ENCODE measurements at regions not wholly inside any gene's neighbourhood (a gene's known extent, or its start where the extent isn't known, plus 50 kb on each side); places are given as distances from the start of the nearest gene placed in this dataset.

DNA sequence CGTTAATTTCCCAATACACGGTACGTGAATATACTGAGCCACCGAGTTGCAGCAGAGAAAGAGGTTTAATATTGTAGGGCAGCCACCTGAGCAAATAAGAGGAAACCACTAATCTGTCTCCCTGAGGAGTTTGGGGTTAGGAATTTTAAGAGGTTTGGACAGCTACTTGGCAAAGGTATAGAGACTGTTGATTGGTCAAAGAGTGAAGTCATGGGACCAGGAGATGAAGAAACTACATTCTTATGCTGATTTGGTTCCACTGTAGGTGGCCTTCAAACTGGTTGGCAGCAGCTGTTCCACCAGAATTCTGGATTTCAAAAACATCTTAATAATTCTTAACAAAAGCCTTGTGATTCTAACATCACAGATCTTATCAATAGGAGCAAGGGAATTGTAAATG lies 485.4 kb upstream of the PRMT6 start:
- Mint-ChIP-seq H3K36me3 (ENCODE audit: low read depth) (no peaks in the 10 kb centered on the region), H3K4me3 (no peak overlapping the region), H3K27me3 (no peaks in the 10 kb centered on the region), H3K4me1 (no peaks in the 10 kb centered on the region), H3K27ac (no peak overlapping the region), H3K9me3 (no peaks in the 10 kb centered on the region)
- intact Hi-C loops (cut with micrococcal nuclease), result no loop called here
- DNase-seq, result no peak

DNA sequence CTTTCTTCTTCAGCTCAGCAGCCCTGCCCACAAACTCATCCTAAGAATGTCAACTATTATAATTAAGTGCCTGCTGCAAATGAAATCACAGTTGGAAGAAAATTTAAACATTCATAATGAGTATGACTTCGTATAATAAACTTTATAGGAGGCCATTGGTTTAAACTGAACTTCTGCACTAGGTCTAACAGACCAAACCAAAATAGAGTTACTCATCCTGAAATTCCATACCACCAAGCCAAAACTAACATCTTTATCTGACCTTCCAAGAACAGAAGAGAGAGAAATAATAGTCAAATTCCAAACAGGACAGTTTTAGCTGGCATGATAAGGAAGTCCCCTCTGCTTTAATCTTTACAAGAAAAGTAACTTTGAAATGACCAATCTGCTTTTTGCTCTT lies 472.4 kb upstream of the PRMT6 start:
- H3K27me3 Mint-ChIP-seq, result no peaks in the 10 kb centered on the region
- H3K9me3 Mint-ChIP-seq, result peaks cover 7% of the 10 kb centered on the region
- no peaks in the 10 kb centered on the region for H3K4me1 Mint-ChIP-seq
- H3K36me3 Mint-ChIP-seq (ENCODE audit: low read depth), result no peaks in the 10 kb centered on the region
- no peak for DNase-seq
- intact Hi-C loops (cut with micrococcal nuclease), result no loop called here
- H3K4me3 Mint-ChIP-seq, result no peak overlapping the region
- H3K27ac Mint-ChIP-seq, result no peak overlapping the region

DNA sequence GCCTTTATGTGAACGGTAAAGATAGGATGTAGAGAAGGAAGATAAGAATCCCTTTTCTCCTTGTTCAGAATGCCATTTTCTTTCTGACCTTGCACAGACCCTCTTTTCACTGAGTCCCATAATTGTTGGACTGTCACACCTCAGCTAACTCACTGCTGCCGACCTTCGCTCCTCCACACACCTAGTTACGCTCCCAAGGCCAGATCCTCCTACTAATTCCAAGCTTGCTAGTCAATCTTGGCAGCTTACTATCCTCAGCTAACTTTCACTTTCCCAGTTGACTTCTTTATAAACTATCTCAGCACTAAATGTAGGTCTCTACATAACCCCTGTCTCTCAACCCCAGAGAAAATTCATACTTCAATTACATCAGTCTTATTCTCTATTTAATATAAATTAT lies 471.8 kb upstream of the PRMT6 start:
- no peaks in the 10 kb centered on the region for H3K4me1 Mint-ChIP-seq
- H3K9me3 Mint-ChIP-seq, result peaks cover 7% of the 10 kb centered on the region
- no peak overlapping the region for H3K4me3 Mint-ChIP-seq
- no peaks in the 10 kb centered on the region for H3K27me3 Mint-ChIP-seq
- H3K27ac Mint-ChIP-seq, result peak overlapping the region; percentile 7
- DNase-seq, result no peak
- no peaks in the 10 kb centered on the region for H3K36me3 Mint-ChIP-seq (ENCODE audit: low read depth)
- intact Hi-C loops (cut with micrococcal nuclease), result no loop called here

DNA sequence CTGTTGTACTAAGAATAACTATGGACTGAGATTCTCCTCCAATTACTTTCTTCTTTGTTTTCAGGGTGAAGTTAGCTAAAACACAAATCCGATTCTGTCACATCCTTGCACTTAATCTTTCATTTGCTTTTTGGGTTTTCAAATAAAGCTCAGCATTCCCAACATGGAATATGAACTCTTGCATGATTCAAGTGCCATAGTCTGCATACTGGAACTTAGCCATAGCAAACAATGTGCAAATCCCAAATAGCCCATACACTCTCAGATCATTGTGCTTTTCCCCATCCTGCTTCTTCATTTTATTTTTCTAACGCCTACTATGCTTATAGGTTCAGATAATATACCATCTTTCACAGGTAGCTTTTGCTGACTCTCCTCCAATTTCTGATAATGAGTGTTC lies 455.8 kb upstream of the PRMT6 start:
- Mint-ChIP-seq H3K36me3 (ENCODE audit: low read depth) (no peaks in the 10 kb centered on the region), H3K27ac (no peak overlapping the region), H3K9me3 (no peaks in the 10 kb centered on the region), H3K4me3 (no peak overlapping the region), H3K4me1 (no peaks in the 10 kb centered on the region), H3K27me3 (no peaks in the 10 kb centered on the region)
- intact Hi-C loops (cut with micrococcal nuclease), result no loop called here
- DNase-seq, result no peak

DNA sequence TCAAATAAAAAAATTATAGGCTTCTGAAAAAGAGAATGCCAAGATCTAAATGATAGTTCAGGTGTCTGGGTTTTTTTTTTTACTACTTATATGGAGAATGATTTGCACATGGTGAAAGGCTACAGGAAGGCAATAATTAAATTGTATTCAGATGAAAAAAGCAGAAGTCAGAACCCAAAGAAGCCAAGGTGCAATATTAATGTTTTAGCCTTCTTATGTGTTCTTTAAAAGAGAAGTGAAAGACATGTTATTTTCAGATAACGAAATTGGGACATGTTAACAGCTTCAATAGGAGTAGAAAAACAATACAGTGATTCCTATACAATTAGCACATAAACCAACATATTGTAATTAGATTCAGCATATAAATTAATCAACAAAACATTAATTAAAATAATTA lies 452.9 kb upstream of the PRMT6 start:
- no peak overlapping the region for H3K27ac Mint-ChIP-seq

DNA sequence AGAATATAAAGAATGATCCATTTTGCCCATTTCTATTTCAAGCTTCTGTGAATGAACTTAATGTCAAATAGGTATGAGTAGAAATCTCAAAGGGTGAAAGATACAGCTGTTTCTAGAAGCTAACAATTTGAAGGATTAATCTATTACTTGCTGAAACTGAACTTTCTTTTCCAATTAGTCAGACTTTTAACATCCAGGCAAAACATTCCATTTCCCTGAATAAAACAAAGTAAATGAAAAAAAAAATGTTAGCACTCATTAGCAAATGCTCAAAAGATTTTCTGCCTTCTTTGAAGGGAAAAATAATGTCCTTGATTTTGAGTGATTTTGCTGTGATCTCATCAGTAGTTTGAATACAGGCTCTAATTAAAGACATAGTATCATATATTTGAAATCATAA lies 447.6 kb upstream of the PRMT6 start:
- no peaks in the 10 kb centered on the region for H3K36me3 Mint-ChIP-seq (ENCODE audit: low read depth)
- intact Hi-C loops (cut with micrococcal nuclease), result no loop called here
- H3K4me1 Mint-ChIP-seq, result no peaks in the 10 kb centered on the region
- DNase-seq, result no peak
- H3K27ac Mint-ChIP-seq, result no peak overlapping the region
- no peaks in the 10 kb centered on the region for H3K9me3 Mint-ChIP-seq
- H3K27me3 Mint-ChIP-seq, result no peaks in the 10 kb centered on the region
- H3K4me3 Mint-ChIP-seq, result no peak overlapping the region

More for the DNA sequence above, 452.9 kb upstream of the PRMT6 start:
- H3K9me3 Mint-ChIP-seq, result no peaks in the 10 kb centered on the region
- H3K4me3 Mint-ChIP-seq, result no peak overlapping the region
- intact Hi-C loops (cut with micrococcal nuclease), result no loop called here
- H3K4me1 Mint-ChIP-seq, result no peaks in the 10 kb centered on the region
- H3K36me3 Mint-ChIP-seq (ENCODE audit: low read depth), result no peaks in the 10 kb centered on the region
- H3K27me3 Mint-ChIP-seq, result no peaks in the 10 kb centered on the region
- no peak for DNase-seq

DNA sequence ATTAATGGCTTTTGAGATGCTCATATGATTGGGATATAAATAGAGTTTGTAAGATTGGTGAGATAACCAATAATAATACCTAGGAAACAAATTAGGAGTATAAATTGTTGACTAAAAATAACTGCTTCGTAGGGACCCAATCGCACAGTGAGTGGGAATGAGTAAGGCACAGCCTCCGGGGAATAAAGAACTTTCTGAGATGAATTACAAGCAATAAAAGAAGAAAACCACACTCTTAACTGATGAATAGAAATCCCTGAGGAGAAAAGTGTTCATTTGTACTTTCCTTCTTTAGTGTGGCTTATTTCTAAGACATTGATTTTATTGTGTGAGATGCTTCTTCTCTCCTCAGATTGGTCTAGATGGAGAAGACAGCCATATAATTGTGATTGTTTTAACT lies 443.4 kb upstream of the PRMT6 start:
- Mint-ChIP-seq H3K27ac (no peak overlapping the region), H3K9me3 (no peaks in the 10 kb centered on the region), H3K36me3 (ENCODE audit: low read depth) (no peaks in the 10 kb centered on the region), H3K4me1 (no peaks in the 10 kb centered on the region), H3K4me3 (no peak overlapping the region), H3K27me3 (no peaks in the 10 kb centered on the region)
- DNase-seq, result no peak
- intact Hi-C loops (cut with micrococcal nuclease), result no loop called here

DNA sequence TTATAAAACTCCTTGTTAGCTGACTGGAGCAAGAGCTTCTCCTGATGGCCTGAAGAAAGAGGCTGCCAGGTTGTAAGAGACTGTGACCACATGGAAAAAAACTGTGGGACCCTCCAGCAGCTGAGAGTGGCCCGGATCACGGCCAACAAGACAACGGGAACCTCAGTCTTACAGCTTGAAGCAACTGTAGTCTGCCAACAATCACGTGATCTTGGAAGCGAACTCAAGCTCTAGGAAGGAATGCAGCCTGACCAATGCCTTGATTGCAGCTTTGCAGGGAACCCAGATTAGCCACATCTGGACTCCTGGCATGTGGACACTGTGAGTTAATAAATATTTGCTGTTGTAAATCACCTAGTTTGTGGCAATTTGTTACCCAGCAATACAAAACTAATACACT lies 442.6 kb upstream of the PRMT6 start:
- DNase-seq, result no peak
- intact Hi-C loops (cut with micrococcal nuclease), result no loop called here
- no peaks in the 10 kb centered on the region for H3K36me3 Mint-ChIP-seq (ENCODE audit: low read depth)
- no peaks in the 10 kb centered on the region for H3K9me3 Mint-ChIP-seq
- H3K4me1 Mint-ChIP-seq, result no peaks in the 10 kb centered on the region
- H3K27me3 Mint-ChIP-seq, result no peaks in the 10 kb centered on the region
- H3K4me3 Mint-ChIP-seq, result no peak overlapping the region
- H3K27ac Mint-ChIP-seq, result no peak overlapping the region

DNA sequence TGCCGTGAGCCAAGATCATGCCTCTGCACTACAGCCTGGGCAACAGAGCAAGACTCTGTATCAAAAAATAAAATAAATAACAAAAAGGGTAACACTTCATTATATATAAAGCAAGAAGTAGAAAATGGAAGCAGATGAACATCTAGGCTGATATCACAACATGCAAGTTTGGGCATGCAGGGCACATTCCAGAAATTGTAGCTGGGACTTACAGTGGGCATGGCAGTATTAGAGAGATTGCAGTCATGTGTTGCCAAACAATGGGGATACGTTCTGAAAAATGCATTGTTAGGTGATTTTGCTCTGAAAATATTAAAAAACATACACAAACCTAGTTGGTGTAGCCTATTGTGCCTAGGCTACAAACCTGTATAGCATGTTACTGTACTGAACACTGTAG lies 441.0 kb upstream of the PRMT6 start:
- H3K27me3 Mint-ChIP-seq, result no peaks in the 10 kb centered on the region
- H3K27ac Mint-ChIP-seq, result no peak overlapping the region
- H3K36me3 Mint-ChIP-seq (ENCODE audit: low read depth), result no peaks in the 10 kb centered on the region
- H3K9me3 Mint-ChIP-seq, result no peaks in the 10 kb centered on the region
- no peaks in the 10 kb centered on the region for H3K4me1 Mint-ChIP-seq
- no peak overlapping the region for H3K4me3 Mint-ChIP-seq
- intact Hi-C loops (cut with micrococcal nuclease), result no loop called here
- DNase-seq, result no peak

DNA sequence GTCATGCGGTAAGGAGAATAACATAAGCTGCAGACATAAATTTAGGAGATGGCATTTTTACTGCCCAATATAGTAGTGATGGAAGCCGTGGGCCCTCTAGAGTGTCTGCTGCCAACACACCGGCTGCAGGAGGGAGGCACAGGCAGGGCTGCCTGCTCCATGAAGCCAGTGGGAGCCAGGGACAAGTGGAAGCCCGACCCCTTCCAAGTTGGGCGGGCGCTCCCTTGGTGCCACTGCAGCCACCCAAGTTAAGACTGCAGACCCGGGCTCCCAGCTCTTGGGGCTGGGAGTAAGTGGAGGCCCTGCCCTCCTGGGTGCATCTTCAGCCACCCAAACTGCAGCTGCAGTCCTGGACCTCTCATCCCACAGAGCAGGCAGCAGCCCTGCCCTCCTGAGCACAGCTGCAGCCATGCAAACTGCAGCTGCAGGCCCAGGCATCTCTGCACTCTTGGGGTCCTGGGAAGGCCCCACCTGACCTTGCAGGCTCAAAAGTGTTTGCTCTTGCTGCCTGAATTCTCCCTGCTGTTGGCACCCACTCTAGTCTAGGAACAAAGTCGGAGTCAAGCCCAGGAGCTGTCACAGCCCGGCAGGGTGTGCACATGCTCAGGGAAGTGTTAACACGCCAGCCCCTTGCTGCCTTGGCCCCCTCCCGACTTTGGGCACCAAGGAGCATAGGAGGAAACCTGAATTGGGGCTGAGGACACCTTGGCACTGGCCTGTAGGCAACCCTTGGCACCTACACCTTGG lies 437.2 kb upstream of the PRMT6 start:
- intact Hi-C loops (cut with micrococcal nuclease), result no loop called here
- H3K27ac Mint-ChIP-seq, result no peak overlapping the region
- no peaks in the 10 kb centered on the region for H3K4me1 Mint-ChIP-seq
- no peaks in the 10 kb centered on the region for H3K9me3 Mint-ChIP-seq
- no peaks in the 10 kb centered on the region for H3K36me3 Mint-ChIP-seq (ENCODE audit: low read depth)
- DNase-seq, result no peak
- H3K4me3 Mint-ChIP-seq, result no peak overlapping the region
- H3K27me3 Mint-ChIP-seq, result no peaks in the 10 kb centered on the region

DNA sequence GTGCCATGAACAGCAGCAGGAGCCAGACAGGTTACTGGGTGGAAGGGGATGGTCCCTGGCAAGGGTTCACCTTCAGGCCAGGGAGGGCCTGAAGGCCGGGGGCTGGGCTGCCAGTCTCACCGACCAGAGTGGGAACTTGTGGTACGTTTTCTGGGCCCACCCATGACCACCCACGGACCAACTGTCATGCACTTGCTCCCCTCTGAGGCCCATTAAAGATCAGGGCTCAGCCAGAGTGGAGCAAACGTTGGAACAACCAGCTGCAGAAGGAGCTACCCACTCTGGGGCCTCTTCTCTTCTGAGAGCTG lies 436.7 kb upstream of the PRMT6 start:
- H3K4me3 Mint-ChIP-seq, result no peak overlapping the region
- H3K27me3 Mint-ChIP-seq, result no peaks in the 10 kb centered on the region
- H3K27ac Mint-ChIP-seq, result no peak overlapping the region
- no peaks in the 10 kb centered on the region for H3K9me3 Mint-ChIP-seq
- no peak for DNase-seq
- no peaks in the 10 kb centered on the region for H3K36me3 Mint-ChIP-seq (ENCODE audit: low read depth)
- no peaks in the 10 kb centered on the region for H3K4me1 Mint-ChIP-seq
- intact Hi-C loops (cut with micrococcal nuclease), result no loop called here

DNA sequence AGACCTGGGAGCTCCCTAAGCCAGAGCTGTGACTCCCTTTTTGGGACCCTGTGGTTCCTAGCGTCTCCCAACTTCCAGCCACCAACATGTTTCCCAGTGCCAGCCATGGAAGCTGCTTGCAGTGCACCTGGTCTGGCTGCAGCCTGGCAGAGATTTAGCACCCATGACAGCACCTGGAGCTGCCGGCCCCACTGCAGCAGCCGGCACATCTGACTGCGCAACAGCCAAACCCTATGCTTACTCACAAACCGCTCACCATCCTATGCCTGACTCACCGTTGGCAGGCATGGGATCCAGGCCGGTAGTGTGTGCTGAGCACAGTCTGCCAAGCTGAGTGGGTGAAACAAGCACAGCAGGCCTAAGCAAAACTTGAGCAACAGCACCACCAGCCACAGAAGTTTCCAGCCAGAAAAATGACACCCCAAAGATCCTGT lies 435.9 kb upstream of the PRMT6 start:
- intact Hi-C loops (cut with micrococcal nuclease), result no loop called here
- no peak overlapping the region for H3K27ac Mint-ChIP-seq
- H3K36me3 Mint-ChIP-seq (ENCODE audit: low read depth), result no peaks in the 10 kb centered on the region
- H3K9me3 Mint-ChIP-seq, result no peaks in the 10 kb centered on the region
- no peaks in the 10 kb centered on the region for H3K4me1 Mint-ChIP-seq
- H3K4me3 Mint-ChIP-seq, result no peak overlapping the region
- DNase-seq, result no peak
- H3K27me3 Mint-ChIP-seq, result no peaks in the 10 kb centered on the region

DNA sequence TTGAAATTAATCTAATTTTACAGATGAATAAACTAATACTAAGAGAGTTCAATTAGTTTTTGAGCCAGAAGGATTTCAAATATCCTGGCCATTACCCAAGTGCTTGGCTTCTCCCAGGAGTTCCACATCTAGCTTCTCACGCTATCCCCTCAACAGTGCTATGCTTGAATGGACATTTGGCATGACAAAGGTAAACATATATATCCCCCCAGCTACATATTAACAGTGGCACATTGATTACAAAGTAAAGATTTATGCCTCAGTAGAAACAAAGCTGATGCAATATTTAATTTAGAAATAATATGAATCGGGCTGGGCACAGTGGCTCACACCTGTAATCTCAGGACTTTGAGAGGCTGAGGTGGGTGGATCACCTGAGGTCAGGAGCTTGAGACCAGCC lies 434.6 kb upstream of the PRMT6 start:
- Mint-ChIP-seq H3K27ac (no peak overlapping the region), H3K27me3 (no peaks in the 10 kb centered on the region), H3K36me3 (ENCODE audit: low read depth) (no peaks in the 10 kb centered on the region), H3K9me3 (peaks cover 5% of the 10 kb centered on the region), H3K4me3 (no peak overlapping the region), H3K4me1 (no peaks in the 10 kb centered on the region)
- DNase-seq, result no peak
- intact Hi-C loops (cut with micrococcal nuclease), result no loop called here

DNA sequence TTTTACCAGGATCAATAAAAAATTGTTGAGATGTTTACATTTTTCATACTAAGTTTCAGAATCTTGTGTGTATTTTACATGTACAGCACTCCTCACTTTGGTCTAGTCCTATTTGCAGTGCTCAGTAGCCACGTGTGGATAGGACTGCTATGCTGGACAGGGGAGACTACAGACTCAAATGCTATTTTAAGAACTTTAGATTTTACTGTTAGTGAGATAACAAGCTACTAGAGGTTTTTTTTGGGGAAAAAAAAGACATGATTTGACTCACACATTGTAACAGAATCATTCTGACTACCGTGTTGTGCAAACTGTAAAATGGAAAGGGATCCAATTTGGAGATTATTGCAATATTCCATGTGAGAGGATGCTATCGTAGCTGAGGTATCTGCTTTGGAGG lies 418.9 kb upstream of the PRMT6 start:
- Mint-ChIP-seq H3K9me3 (no peaks in the 10 kb centered on the region), H3K27me3 (no peaks in the 10 kb centered on the region), H3K36me3 (ENCODE audit: low read depth) (no peaks in the 10 kb centered on the region), H3K4me3 (no peak overlapping the region), H3K4me1 (no peaks in the 10 kb centered on the region), H3K27ac (no peak overlapping the region)
- DNase-seq, result no peak
- intact Hi-C loops (cut with micrococcal nuclease), result no loop called here

DNA sequence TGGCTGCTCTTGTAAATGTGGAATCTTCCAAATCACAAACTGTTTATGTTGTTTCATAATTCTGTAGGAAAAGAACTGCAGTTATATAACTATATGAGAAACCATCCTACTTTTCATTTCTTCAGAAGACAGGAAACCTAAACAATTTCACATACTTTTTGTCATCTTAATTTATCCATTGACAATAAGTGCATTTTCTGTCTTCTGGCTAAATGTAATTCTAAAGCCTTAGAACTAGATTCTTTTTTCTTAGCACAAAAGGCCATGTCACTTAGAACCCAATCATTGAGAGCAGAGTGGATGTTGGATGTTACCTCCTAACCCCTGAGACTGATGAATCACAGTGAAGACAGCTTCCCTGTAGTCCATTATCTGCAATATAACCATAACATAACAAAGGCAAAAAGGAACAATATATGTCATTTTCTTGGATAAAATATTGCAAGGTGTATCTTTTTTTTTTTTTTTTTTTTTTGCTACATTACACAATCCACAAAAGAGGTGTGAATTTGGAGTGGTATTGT lies 410.2 kb upstream of the PRMT6 start:
- H3K27me3 Mint-ChIP-seq, result no peaks in the 10 kb centered on the region
- H3K36me3 Mint-ChIP-seq (ENCODE audit: low read depth), result no peaks in the 10 kb centered on the region
- intact Hi-C loops (cut with micrococcal nuclease), result no loop called here
- no peak overlapping the region for H3K27ac Mint-ChIP-seq
- no peak overlapping the region for H3K4me3 Mint-ChIP-seq
- H3K4me1 Mint-ChIP-seq, result no peaks in the 10 kb centered on the region
- no peaks in the 10 kb centered on the region for H3K9me3 Mint-ChIP-seq
- no peak for DNase-seq

Measured in activated CD4-positive, alpha-beta T cell treated with anti-CD3 and anti-CD28 coated beads, Interleukin-2, amount 10 ng/mL, durations not matched to agents 24 days and 14 days (primary cell).